Fibroblast of lung (primary cell): ENCODE measurements at regions not wholly inside any gene's neighbourhood (a gene's known extent, or its start where the extent isn't known, plus 50 kb on each side); places are given as distances from the start of the nearest gene placed in this dataset.

ENCODE experiments used
- EZH2 ChIP-seq: IDR thresholded peaks from 2 replicates; pipeline ENCODE4 v1.5.1; 2012; ENCODE audit warnings: low read length, control low read depth, mild to moderate bottlenecking; ENCODE audit errors: missing control alignments
- TF ChIP-seq, protein P1 (sequence below), 2 donors: IDR thresholded peaks in 1 of 2; conservative IDR thresholded peaks in 1 of 2; 1 replicate in 1 of 2; 2 replicates in 1 of 2; pipeline ENCODE4 v1.5.1; 2011 to 2012; ENCODE audit warnings: low read length in 2 of 2, control low read depth in 1 of 2, inconsistent platforms in 1 of 2, low read depth in 1 of 2, mild to moderate bottlenecking in 1 of 2

DNA sequence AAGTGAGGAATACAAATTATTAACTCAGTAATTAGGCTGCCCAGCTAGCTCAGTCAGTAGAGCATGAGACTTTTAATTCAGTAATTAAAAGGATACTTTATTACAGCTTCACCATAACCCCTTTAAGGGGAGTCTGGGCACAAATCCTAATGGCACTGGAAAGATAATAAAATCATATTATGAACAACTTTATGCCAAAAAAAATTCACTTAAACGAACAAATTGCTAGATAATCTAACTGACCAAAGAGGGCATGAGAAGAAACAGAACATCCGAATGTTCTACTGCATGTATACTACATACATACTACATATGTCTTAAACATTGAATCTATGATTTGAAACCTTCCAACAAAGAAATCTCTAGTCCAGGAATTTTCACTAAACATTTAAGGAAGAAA is 159.5 kb downstream of the CYP26B1 start:
- TF ChIP-seq, protein P1, sequence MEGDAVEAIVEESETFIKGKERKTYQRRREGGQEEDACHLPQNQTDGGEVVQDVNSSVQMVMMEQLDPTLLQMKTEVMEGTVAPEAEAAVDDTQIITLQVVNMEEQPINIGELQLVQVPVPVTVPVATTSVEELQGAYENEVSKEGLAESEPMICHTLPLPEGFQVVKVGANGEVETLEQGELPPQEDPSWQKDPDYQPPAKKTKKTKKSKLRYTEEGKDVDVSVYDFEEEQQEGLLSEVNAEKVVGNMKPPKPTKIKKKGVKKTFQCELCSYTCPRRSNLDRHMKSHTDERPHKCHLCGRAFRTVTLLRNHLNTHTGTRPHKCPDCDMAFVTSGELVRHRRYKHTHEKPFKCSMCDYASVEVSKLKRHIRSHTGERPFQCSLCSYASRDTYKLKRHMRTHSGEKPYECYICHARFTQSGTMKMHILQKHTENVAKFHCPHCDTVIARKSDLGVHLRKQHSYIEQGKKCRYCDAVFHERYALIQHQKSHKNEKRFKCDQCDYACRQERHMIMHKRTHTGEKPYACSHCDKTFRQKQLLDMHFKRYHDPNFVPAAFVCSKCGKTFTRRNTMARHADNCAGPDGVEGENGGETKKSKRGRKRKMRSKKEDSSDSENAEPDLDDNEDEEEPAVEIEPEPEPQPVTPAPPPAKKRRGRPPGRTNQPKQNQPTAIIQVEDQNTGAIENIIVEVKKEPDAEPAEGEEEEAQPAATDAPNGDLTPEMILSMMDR (conservative IDR thresholded peaks at IDR 0.05 in 1 of 2, IDR thresholded peaks at IDR 0.05 in 1 of 2; ENCODE audit: low read depth in 1 of 2, low read length in 2 of 2), result no peak
- no peak for TF ChIP-seq EZH2
